Spinal cord (tissue), 9 donors: ENCODE measurements at regions not wholly inside any gene's neighbourhood (a gene's known extent, or its start where the extent isn't known, plus 50 kb on each side); places are given as distances from the start of the nearest gene placed in this dataset.

Source experiments
- DNase-seq, 6 donors: peaks; one replicate each; pipeline versions ENCODE4 v3.0.0 to v3.0.0-alpha.2; 2013 to 2015; ENCODE audit warnings: low spot score in 6 of 6, low read depth in 4 of 6
- H3K27ac ChIP-seq: one replicate; pipeline ENCODE4 v1.5.1; 2013; ENCODE audit warnings: low read depth, low read length, control low read depth
- H3K27me3 ChIP-seq: one replicate; pipeline ENCODE4 v1.6.1; 2013; ENCODE audit warnings: low read length; ENCODE audit not compliant: control insufficient read depth, insufficient read depth
- H3K36me3 ChIP-seq: one replicate; pipeline ENCODE4 v1.6.1; 2013; ENCODE audit warnings: low read length; ENCODE audit not compliant: control insufficient read depth, insufficient read depth
- H3K4me1 ChIP-seq: one replicate; pipeline ENCODE4 v1.6.1; 2013; ENCODE audit warnings: low read length; ENCODE audit not compliant: control insufficient read depth, insufficient read depth
- H3K4me3 ChIP-seq: one replicate; pipeline ENCODE4 v1.5.1; 2013; ENCODE audit warnings: low read depth, low read length, control low read depth
- H3K9me3 ChIP-seq: one replicate; pipeline ENCODE4 v1.6.1; 2013; ENCODE audit warnings: low read length; ENCODE audit not compliant: control insufficient read depth, insufficient read depth
- WGBS: methylation state at CpG from one replicate; pipeline ENCODE4 v1.1.5; 2013; ENCODE audit warnings: missing lambda C conversion rate; ENCODE audit not compliant: insufficient coverage; 5-methylcytosine and 5-hydroxymethylcytosine counted together
- donor health status: healthy.

DNA sequence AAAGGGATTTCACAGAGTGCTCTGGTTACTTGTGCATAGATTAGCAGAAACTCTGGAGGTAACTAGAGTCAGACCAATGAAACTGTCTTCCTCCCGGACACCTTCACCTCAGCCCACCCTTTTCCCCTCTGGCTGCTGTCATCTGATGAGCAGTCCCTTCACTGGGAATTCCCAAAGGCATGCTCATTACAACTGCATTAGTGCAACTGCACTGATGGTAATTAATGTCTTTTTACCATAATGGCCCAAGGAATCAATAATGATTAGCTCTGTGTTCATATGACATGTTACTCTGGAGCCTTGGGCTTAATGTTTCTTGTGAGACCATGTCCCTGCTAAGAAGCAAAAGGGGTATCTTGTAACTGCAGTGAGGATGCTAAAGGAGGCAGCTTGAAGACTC, 304.5 kb downstream of the GRIN2B start:
- DNase-seq = no peak
- Histone ChIP-seq H3K4me1 (no peaks in the 10 kb centered on the region), H3K27ac (no peak overlapping the region), H3K9me3 (no peaks in the 10 kb centered on the region), H3K27me3 (no peaks in the 10 kb centered on the region), H3K36me3 (no peaks in the 10 kb centered on the region), H3K4me3 (no peak overlapping the region)
- WGBS = no CpG with 5 or more reads among the region's 1 CpG

DNA sequence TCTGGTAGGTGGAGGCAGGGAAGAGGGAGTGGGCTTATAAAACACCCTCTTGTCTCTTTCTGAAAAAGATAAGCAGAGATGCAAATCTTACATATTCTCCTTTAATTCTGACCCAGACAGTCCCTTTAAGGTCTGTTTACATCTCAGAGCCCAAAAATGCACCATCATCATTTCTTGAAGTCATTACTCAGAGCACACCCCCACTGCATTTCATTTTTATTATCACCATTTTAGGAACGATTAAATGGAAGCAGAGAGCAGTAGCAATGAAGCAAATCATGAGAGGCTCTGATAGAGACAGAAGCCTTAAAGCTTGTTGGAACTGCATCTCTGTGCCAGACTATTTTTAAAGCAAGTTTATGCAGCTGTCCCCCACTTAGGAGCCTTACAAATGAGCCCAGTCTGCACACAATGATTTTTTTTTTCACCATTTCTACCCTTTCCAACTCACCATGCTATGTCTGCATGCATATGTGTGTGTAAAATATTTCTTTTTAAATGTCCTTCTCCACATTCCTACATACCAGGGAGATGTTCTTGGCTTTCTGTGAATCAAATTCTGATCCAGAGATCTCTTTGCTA, 311.0 kb downstream of the GRIN2B start:
- H3K27ac ChIP-seq = no peak overlapping the region
- H3K4me3 ChIP-seq = no peak overlapping the region
- WGBS = no CpG with 5 or more reads among the region's 1 CpG
- H3K27me3 ChIP-seq = no peaks in the 10 kb centered on the region
- H3K36me3 ChIP-seq = no peaks in the 10 kb centered on the region
- DNase-seq = peak in 2 of 6 donors; percentile 64 to 68
- H3K9me3 ChIP-seq = no peaks in the 10 kb centered on the region
- no peaks in the 10 kb centered on the region for H3K4me1 ChIP-seq

- WGBS = 100% methylated on average over 1 of the region's 3 CpGs
These were observed 312.5 kb downstream of the GRIN2B start for GRCh38 chr12:13668880-13669279.

GRCh38 chr12:13666806-13667205, 314.6 kb downstream of the GRIN2B start:
- H3K9me3 ChIP-seq = no peaks in the 10 kb centered on the region
- H3K27ac ChIP-seq = no peak overlapping the region
- no peaks in the 10 kb centered on the region for H3K27me3 ChIP-seq
- no peaks in the 10 kb centered on the region for H3K36me3 ChIP-seq
- 59% methylated on average over 2 of the region's 2 CpGs for WGBS
- no peak overlapping the region for H3K4me3 ChIP-seq
- H3K4me1 ChIP-seq = no peaks in the 10 kb centered on the region
- DNase-seq = no peak

More at GRCh38 chr12:13668880-13669279, 312.5 kb downstream of the GRIN2B start:
- H3K9me3 ChIP-seq = no peaks in the 10 kb centered on the region
- H3K4me3 ChIP-seq = no peak overlapping the region
- DNase-seq = no peak
- no peaks in the 10 kb centered on the region for H3K36me3 ChIP-seq
- H3K27ac ChIP-seq = no peak overlapping the region
- H3K27me3 ChIP-seq = no peaks in the 10 kb centered on the region
- H3K4me1 ChIP-seq = no peaks in the 10 kb centered on the region

GRCh38 chr12:13661005-13661887, 320.2 kb downstream of the GRIN2B start:
- H3K9me3 ChIP-seq = no peaks in the 10 kb centered on the region
- no peaks in the 10 kb centered on the region for H3K27me3 ChIP-seq
- H3K4me3 ChIP-seq = no peak overlapping the region
- no peaks in the 10 kb centered on the region for H3K36me3 ChIP-seq
- peak; percentile 28 to 90 (median 54) for DNase-seq
- 8% methylated on average over 6 of the region's 11 CpGs for WGBS
- no peak overlapping the region for H3K27ac ChIP-seq
- no peaks in the 10 kb centered on the region for H3K4me1 ChIP-seq

- no peaks in the 10 kb centered on the region for H3K27me3 ChIP-seq
- H3K4me3 ChIP-seq = no peak overlapping the region
- DNase-seq = no peak
- no peak overlapping the region for H3K27ac ChIP-seq
- H3K9me3 ChIP-seq = no peaks in the 10 kb centered on the region
- no peaks in the 10 kb centered on the region for H3K36me3 ChIP-seq
- H3K4me1 ChIP-seq = no peaks in the 10 kb centered on the region
- WGBS = 100% methylated on average over 1 of the region's 1 CpG
These were observed 326.9 kb downstream of the GRIN2B start for GRCh38 chr12:13654456-13654855.

DNA sequence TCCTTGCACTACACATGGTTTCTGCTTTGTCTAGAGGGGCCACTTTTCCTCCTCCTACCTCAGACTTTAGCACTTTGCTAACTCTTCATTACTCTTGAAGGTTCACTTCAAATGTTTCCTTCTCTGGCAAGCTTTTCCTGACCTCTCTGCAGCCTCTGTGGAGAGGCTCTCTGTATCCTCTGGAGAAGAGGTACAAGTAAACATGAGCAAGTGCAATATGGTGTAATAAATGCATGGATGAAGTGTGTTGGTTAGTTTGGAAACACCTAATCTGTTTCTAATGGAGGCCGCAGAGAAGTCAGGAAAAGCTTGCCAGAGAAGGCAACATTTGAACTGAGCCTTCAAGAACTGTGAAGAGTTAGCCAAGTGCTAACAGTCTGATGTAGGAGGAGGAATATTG, 329.3 kb downstream of the GRIN2B start:
- no peak for DNase-seq
- no peaks in the 10 kb centered on the region for H3K27me3 ChIP-seq
- no peaks in the 10 kb centered on the region for H3K36me3 ChIP-seq
- no peak overlapping the region for H3K27ac ChIP-seq
- H3K4me1 ChIP-seq = no peaks in the 10 kb centered on the region
- no peak overlapping the region for H3K4me3 ChIP-seq
- WGBS = 100% methylated on average over 1 of the region's 1 CpG
- H3K9me3 ChIP-seq = no peaks in the 10 kb centered on the region

DNA sequence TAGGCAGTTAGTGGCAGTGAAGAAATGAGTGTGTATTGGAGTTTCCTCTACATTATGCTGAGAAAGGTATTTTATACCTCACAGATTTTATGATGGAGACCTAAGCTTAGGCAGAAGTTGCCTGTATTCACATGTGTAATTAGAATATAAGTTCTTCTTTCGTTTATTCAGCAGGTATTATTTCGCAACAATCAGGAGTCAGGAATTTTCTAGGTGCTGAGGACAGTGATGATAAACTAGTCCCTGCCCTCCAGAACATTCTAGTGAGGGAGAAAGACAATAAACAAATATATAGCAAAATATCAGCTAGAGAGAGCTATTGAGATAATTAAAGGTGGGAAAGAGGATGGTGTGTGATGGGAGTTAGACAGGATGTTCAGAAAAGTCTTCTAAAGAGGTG, 345.7 kb downstream of the GRIN2B start:
- H3K9me3 ChIP-seq = no peaks in the 10 kb centered on the region
- DNase-seq = no peak
- H3K4me1 ChIP-seq = no peaks in the 10 kb centered on the region
- no peaks in the 10 kb centered on the region for H3K36me3 ChIP-seq
- H3K4me3 ChIP-seq = no peak overlapping the region
- no CpG with 5 or more reads among the region's 2 CpGs for WGBS
- no peaks in the 10 kb centered on the region for H3K27me3 ChIP-seq
- no peak overlapping the region for H3K27ac ChIP-seq

GRCh38 chr12:13631873-13632272, 349.5 kb downstream of the GRIN2B start:
- H3K4me1 ChIP-seq = no peaks in the 10 kb centered on the region
- DNase-seq = peak in 1 of 6 donors; percentile 74
- no peak overlapping the region for H3K4me3 ChIP-seq
- WGBS = no CpG with 5 or more reads among the region's 2 CpGs
- no peaks in the 10 kb centered on the region for H3K36me3 ChIP-seq
- H3K9me3 ChIP-seq = no peaks in the 10 kb centered on the region
- H3K27ac ChIP-seq = no peak overlapping the region
- no peaks in the 10 kb centered on the region for H3K27me3 ChIP-seq

- H3K4me1 ChIP-seq = no peaks in the 10 kb centered on the region
- H3K4me3 ChIP-seq = no peak overlapping the region
- DNase-seq = no peak
- WGBS = 100% methylated on average over 2 of the region's 3 CpGs
- no peak overlapping the region for H3K27ac ChIP-seq
- H3K27me3 ChIP-seq = no peaks in the 10 kb centered on the region
- no peaks in the 10 kb centered on the region for H3K36me3 ChIP-seq
- H3K9me3 ChIP-seq = no peaks in the 10 kb centered on the region
These were observed 351.0 kb downstream of the GRIN2B start for GRCh38 chr12:13630354-13630753.
